22Rv1 (cell line): ENCODE measurements at regions not wholly inside any gene's neighbourhood (a gene's known extent, or its start where the extent isn't known, plus 50 kb on each side); places are given as distances from the start of the nearest gene placed in this dataset.

Experiments used
- ZFX ChIP-seq: fragments of 450-650 bp; IDR thresholded peaks from 2 replicates; pipeline ENCODE4 v1.6.1; 2017; ENCODE audit warnings: antibody characterized with exemption, borderline replicate concordance
- TF ChIP-seq, protein P1 (sequence below): fragments of 450-650 bp; IDR thresholded peaks from 2 replicates; pipeline ENCODE4 v1.5.1; 2017; ENCODE audit warnings: mild to moderate bottlenecking

GRCh38 chr11:109654091-109654490, 232.1 kb downstream of the C11orf87 start:
- TF ChIP-seq, protein P1, sequence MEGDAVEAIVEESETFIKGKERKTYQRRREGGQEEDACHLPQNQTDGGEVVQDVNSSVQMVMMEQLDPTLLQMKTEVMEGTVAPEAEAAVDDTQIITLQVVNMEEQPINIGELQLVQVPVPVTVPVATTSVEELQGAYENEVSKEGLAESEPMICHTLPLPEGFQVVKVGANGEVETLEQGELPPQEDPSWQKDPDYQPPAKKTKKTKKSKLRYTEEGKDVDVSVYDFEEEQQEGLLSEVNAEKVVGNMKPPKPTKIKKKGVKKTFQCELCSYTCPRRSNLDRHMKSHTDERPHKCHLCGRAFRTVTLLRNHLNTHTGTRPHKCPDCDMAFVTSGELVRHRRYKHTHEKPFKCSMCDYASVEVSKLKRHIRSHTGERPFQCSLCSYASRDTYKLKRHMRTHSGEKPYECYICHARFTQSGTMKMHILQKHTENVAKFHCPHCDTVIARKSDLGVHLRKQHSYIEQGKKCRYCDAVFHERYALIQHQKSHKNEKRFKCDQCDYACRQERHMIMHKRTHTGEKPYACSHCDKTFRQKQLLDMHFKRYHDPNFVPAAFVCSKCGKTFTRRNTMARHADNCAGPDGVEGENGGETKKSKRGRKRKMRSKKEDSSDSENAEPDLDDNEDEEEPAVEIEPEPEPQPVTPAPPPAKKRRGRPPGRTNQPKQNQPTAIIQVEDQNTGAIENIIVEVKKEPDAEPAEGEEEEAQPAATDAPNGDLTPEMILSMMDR = no peak
- TF ChIP-seq ZFX = no peak
